Nephron (organoid): ENCODE measurements at regions not wholly inside any gene's neighbourhood (a gene's known extent, or its start where the extent isn't known, plus 50 kb on each side); places are given as distances from the start of the nearest gene placed in this dataset.
"Not testable (repeated sequence)": the region's sequence is repeated elsewhere in the genome, so short reads cannot be mapped to it uniquely, and the experiment has no call there.

ENCODE experiments used
- H3K27ac Mint-ChIP-seq, 3 experiments: 2 replicates each; pipeline ENCODE4 v1.8.0; 2020; ENCODE audit warnings: mixed read lengths in 3 of 3, mild to moderate bottlenecking in 2 of 3, moderate library complexity in 1 of 3
- H3K27me3 Mint-ChIP-seq: 2 replicates; pipeline ENCODE4 v1.8.0; 2021; ENCODE audit warnings: low read depth, mild to moderate bottlenecking, moderate library complexity, mixed read lengths
- H3K36me3 Mint-ChIP-seq: 2 replicates; pipeline ENCODE4 v1.8.0; 2020; ENCODE audit warnings: low read depth, mixed read lengths
- H3K4me1 Mint-ChIP-seq: 2 replicates; pipeline ENCODE4 v1.8.0; 2020; ENCODE audit warnings: mixed read lengths
- H3K4me3 Mint-ChIP-seq, 3 experiments: 2 replicates each; pipeline ENCODE4 v1.8.0; 2020; ENCODE audit warnings: mild to moderate bottlenecking in 3 of 3, mixed read lengths in 3 of 3, moderate library complexity in 2 of 3
- H3K9me3 Mint-ChIP-seq: 2 replicates; pipeline ENCODE4 v1.8.0; 2020; ENCODE audit warnings: mixed read lengths
- TF ChIP-seq, protein P1 (sequence below), 3 experiments: fragments of 200-600 bp; sonication (generic); IDR thresholded peaks; one replicate each; pipeline ENCODE4 v1.5.0; 2021; ENCODE audit warnings: antibody characterized with exemption in 3 of 3; ENCODE audit not compliant: unreplicated experiment in 3 of 3

DNA sequence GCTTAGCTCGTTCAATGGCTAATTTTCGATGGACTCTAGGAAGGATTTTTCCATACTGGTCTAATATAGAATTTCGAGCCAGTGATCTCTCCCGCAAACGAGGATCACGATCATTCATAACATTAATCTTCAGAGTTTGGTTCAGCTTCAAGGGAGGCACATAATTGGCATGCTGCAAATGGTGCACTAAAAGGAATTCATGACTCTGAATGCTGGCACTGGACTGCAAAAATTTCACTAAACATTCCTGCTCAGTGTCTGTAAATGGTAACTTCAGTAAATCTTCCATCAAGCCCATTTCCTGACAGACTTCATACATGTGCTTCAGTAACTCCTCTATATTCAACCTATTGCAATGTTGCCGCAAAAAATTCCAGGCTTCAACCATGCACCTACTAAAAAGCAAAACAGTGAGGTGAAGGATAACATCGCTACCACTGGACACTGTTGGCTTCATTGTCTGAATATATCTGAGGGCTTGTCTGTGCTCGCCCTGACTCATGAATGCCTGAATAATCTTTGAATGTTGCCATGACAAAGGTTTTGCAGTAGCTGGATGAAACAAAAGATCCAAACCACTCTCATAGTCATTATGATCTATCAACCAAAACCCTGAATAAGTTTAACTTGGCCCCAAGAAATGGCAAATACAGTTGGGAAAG lies 88.7 kb downstream of the TBR1 start:
- H3K36me3 Mint-ChIP-seq, H3K27ac Mint-ChIP-seq, H3K4me1 Mint-ChIP-seq, H3K9me3 Mint-ChIP-seq, H3K4me3 Mint-ChIP-seq, H3K27me3 Mint-ChIP-seq: not testable (repeated sequence)

DNA sequence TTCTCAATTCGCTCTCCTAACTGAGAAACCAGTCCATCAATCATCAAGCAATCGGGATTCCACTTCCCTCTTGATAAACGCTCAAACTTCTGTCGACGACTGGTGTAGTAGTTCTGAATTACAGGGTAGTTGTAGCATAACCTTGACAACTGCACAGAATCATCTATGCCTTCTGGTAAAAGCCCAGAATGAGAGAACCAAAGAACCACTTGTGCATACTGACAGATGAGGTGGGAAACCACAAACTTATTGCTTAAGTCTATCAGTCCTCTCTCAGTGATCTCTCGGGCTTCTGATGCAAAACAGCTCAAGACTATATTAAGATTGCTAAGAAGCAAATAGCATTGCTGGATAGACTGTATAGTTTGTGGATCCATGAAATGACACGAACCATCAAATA lies 89.4 kb downstream of the TBR1 start:
- not testable (repeated sequence) for H3K27me3 Mint-ChIP-seq, H3K4me3 Mint-ChIP-seq, H3K4me1 Mint-ChIP-seq, H3K27ac Mint-ChIP-seq, H3K9me3 Mint-ChIP-seq, H3K36me3 Mint-ChIP-seq

DNA sequence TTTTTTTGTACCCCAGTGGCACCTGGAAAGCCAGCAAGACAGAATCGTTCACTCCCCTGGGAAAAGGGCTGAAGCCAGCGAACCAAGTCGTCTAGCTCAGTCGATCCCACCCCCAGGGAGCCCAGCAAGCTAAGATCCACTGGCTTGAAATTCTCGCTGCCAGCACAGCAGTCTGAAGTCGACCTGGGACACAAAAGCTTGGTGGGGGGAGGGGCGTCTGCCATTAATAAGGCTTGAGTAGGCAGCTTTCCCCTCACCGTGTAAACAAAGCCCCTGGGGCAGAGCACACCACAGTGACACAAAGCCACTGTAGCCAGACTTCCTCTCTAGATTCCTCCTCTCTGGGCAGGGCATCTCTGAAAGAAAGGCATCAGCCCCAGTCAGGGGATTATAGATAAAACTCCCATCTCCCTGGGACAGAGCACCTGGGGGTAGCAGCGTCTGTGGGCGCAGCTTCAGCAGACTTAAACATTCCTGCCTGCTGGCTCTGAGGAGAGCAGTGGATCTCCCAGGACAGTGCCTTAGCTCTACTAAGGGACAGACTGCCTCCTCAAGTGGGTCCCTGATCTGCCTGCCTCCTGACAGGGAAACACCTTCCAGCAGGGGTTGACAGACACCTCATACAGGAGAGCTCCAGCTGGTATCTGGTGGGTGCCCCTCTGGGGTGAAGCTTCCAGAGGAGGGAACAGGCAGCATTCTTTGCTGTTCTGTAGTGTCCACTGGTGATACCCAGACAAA lies 97.4 kb downstream of the TBR1 start:
- H3K4me3 Mint-ChIP-seq, H3K27me3 Mint-ChIP-seq, H3K27ac Mint-ChIP-seq, H3K4me1 Mint-ChIP-seq, H3K36me3 Mint-ChIP-seq: not testable (repeated sequence)
- H3K9me3 Mint-ChIP-seq: peaks cover 16% of the 10 kb centered on the region

DNA sequence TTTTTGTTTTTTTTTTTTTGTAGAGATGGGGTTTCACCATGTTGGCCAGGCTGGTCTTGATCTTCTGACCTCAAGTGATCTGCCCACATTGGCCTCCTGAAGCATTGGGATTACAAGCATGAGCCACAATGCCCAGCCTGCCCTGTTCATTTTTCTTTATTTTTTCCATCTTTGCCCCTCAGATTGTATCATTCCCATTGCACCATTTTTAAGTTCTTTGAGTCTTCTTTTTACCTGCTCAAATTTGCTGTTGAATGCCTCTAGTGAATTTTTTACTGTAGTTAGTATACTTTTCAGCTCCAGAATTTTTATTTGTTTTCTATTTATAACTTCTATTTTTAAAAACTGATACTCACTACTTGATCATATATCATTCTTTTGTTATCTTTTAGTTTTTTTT lies 101.4 kb upstream of the SLC4A10 start:
- no peak overlapping the region for H3K27ac Mint-ChIP-seq
- H3K4me1 Mint-ChIP-seq: no peaks in the 10 kb centered on the region
- TF ChIP-seq, protein P1, sequence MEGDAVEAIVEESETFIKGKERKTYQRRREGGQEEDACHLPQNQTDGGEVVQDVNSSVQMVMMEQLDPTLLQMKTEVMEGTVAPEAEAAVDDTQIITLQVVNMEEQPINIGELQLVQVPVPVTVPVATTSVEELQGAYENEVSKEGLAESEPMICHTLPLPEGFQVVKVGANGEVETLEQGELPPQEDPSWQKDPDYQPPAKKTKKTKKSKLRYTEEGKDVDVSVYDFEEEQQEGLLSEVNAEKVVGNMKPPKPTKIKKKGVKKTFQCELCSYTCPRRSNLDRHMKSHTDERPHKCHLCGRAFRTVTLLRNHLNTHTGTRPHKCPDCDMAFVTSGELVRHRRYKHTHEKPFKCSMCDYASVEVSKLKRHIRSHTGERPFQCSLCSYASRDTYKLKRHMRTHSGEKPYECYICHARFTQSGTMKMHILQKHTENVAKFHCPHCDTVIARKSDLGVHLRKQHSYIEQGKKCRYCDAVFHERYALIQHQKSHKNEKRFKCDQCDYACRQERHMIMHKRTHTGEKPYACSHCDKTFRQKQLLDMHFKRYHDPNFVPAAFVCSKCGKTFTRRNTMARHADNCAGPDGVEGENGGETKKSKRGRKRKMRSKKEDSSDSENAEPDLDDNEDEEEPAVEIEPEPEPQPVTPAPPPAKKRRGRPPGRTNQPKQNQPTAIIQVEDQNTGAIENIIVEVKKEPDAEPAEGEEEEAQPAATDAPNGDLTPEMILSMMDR (IDR thresholded peaks at IDR 0.05; ENCODE audit: unreplicated experiment in 3 of 3): no peak
- no peaks in the 10 kb centered on the region for H3K36me3 Mint-ChIP-seq
- H3K27me3 Mint-ChIP-seq: no peaks in the 10 kb centered on the region
- H3K9me3 Mint-ChIP-seq: peaks cover 5% of the 10 kb centered on the region
- no peak overlapping the region for H3K4me3 Mint-ChIP-seq

DNA sequence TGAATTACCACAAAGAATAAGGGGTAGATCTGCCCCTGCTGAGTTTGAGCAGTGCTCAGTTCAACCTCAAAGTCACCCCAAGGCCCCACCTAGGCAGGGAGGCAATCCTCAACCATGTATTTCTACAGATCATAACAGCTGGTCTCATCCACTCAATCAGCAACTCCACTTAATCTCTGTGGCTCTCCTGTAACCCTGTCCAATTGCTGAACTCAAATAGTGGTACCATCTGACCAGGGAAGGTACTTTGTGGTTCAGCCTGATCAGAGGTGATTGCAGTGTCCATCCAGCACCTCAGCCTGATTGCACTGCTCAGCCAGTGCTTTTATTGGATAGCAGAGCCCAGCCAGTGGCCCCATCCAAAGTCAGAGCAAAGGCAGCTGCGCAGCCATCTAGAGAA lies 91.0 kb upstream of the SLC4A10 start:
- H3K27me3 Mint-ChIP-seq: no peaks in the 10 kb centered on the region
- H3K36me3 Mint-ChIP-seq: no peaks in the 10 kb centered on the region
- TF ChIP-seq, protein P1 (IDR thresholded peaks at IDR 0.05; ENCODE audit: unreplicated experiment in 3 of 3): no peak
- H3K27ac Mint-ChIP-seq: no peak overlapping the region
- peaks cover 19% of the 10 kb centered on the region for H3K9me3 Mint-ChIP-seq
- no peaks in the 10 kb centered on the region for H3K4me1 Mint-ChIP-seq
- H3K4me3 Mint-ChIP-seq: no peak overlapping the region

DNA sequence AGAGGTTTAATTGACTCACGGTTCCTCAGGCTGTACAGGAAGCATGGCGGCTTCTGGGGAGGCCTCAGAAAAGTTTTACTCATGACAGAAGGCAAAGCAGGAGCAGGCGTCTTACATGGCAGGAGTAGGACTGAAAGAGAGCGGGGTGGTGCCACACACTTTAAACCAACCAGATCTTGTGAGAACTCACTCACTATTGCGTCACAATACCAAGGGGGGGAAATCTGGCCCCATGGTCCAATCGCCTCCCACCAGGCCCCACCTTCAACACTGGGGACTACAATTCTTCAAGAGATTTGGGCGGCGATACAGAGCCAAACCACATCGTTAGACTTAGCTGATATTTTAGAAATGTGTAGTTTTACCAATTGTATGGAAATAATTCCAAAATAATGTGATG lies 77.6 kb upstream of the SLC4A10 start:
- Mint-ChIP-seq H3K9me3 (no peaks in the 10 kb centered on the region), H3K36me3 (no peaks in the 10 kb centered on the region), H3K4me3 (no peak overlapping the region), H3K27me3 (no peaks in the 10 kb centered on the region), H3K4me1 (no peaks in the 10 kb centered on the region), H3K27ac (no peak overlapping the region)
- TF ChIP-seq, protein P1 (IDR thresholded peaks at IDR 0.05; ENCODE audit: unreplicated experiment in 3 of 3): no peak

DNA sequence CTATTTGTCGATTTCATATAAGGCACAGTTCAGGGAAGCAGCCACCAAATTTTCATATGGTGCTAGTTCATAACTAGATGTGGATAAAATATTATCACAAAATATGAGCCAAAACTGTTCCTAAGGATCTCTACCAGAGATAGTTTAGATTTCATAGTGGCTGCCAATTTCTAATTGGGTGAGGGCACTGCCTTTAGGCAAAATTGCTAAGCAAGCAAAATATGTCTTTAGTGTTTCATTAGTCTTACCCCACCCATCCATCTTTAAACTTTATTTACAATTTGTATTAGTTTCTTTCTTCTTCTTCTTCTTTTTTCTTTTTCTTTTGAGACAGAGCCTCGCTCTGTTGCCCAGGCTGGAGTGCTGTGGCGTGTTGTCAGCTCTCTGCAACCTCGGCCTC lies 77.1 kb upstream of the SLC4A10 start:
- Mint-ChIP-seq H3K9me3 (no peaks in the 10 kb centered on the region), H3K4me1 (no peaks in the 10 kb centered on the region), H3K4me3 (no peak overlapping the region), H3K27me3 (no peaks in the 10 kb centered on the region), H3K36me3 (no peaks in the 10 kb centered on the region), H3K27ac (no peak overlapping the region)
- TF ChIP-seq, protein P1 (IDR thresholded peaks at IDR 0.05; ENCODE audit: unreplicated experiment in 3 of 3): no peak
